T-cell (primary cell): ENCODE measurements at regions not wholly inside any gene's neighbourhood (a gene's known extent, or its start where the extent isn't known, plus 50 kb on each side); places are given as distances from the start of the nearest gene placed in this dataset.
A peak's percentile ranks its signal among the peaks of the same experiment; 100 is the strongest.

ENCODE experiments used
- ATAC-seq, 4 experiments: fragments of 200-7000 bp in 3 of 4; fragments of 150-1000 bp in 1 of 4; cut with Tn5 transposase; replicated peaks in 1 of 4; 1 replicate in 3 of 4; 2 replicates in 1 of 4; pipeline ENCODE4 v1.10.0; 2021; ENCODE audit warnings: moderate library complexity in 3 of 4, mild to moderate bottlenecking in 2 of 4, moderate number of reproducible peaks in 1 of 4
- CTCF ChIA-PET, 2 donors: fragments of 300-600 bp; sonication (Branson Sonifier 250); formaldehyde crosslinking; loops; one replicate each; lab custom pipeline; 2022; ENCODE audit warnings: antibody characterized with exemption in 2 of 2; lab: Charles Lee
- POLR2A ChIA-PET, 2 donors: fragments of 300-600 bp; sonication (Branson Sonifier 250); formaldehyde crosslinking; loops; one replicate each; lab custom pipeline; 2022; ENCODE audit warnings: antibody characterized with exemption in 2 of 2; lab: Charles Lee
- DNase-seq, 35 experiments: peaks; one replicate each; pipeline versions ENCODE4 v3.0.0 to v3.0.0-alpha.2; 2013 to 2023
- H3K27ac ChIP-seq: one replicate; pipeline ENCODE4 v1.5.1; 2013; ENCODE audit warnings: low read length
- H3K27me3 ChIP-seq, 2 experiments: replicated peaks in 1 of 2; 1 replicate in 1 of 2; 2 replicates in 1 of 2; pipeline versions ENCODE4 v1.6.1 to v1.7.0; 2013; ENCODE audit warnings: low read length in 1 of 2, mixed read lengths in 1 of 2; ENCODE audit not compliant: control insufficient read depth in 2 of 2, insufficient read depth in 2 of 2; ENCODE audit errors: extremely low read depth in 1 of 2
- H3K36me3 ChIP-seq, 2 donors: 1 replicate in 1 of 2; 2 replicates in 1 of 2; pipeline versions ENCODE4 v1.6.1 to v1.7.0; 2013; ENCODE audit warnings: low read length in 1 of 2; ENCODE audit not compliant: control insufficient read depth in 2 of 2, insufficient read depth in 1 of 2; ENCODE audit errors: extremely low read depth in 1 of 2
- H3K4me1 ChIP-seq, 2 experiments: 1 replicate in 1 of 2; 2 replicates in 1 of 2; pipeline versions ENCODE4 v1.6.1 to v1.7.0; 2013; ENCODE audit warnings: low read length in 2 of 2, mixed read lengths in 1 of 2; ENCODE audit not compliant: insufficient read depth in 2 of 2, control insufficient read depth in 1 of 2; ENCODE audit errors: extremely low read depth in 1 of 2
- H3K4me3 ChIP-seq, 2 donors: 1 replicate in 1 of 2; 2 replicates in 1 of 2; pipeline versions ENCODE4 v1.5.1 to v1.7.0; 2013; ENCODE audit warnings: mild to moderate bottlenecking in 2 of 2, low read length in 1 of 2, moderate library complexity in 1 of 2; ENCODE audit not compliant: control insufficient read depth in 1 of 2; ENCODE audit errors: extremely low read depth in 1 of 2
- H3K9me3 ChIP-seq: 2 replicates; pipeline ENCODE4 v1.7.0; 2013
- H3K27ac Mint-ChIP-seq, 2 donors: one replicate each; pipeline ENCODE4 v1.8.0; 2020 to 2021; ENCODE audit warnings: mild to moderate bottlenecking in 2 of 2, mixed read lengths in 2 of 2
- H3K27me3 Mint-ChIP-seq, 2 donors: one replicate each; pipeline ENCODE4 v1.8.0; 2021 to 2022; ENCODE audit warnings: mixed read lengths in 2 of 2
- H3K36me3 Mint-ChIP-seq: one replicate; pipeline ENCODE4 v1.8.0; 2021; ENCODE audit warnings: mixed read lengths
- H3K4me1 Mint-ChIP-seq, 3 donors: one replicate each; pipeline ENCODE4 v1.8.0; 2020 to 2022; ENCODE audit warnings: mixed read lengths in 3 of 3, mild to moderate bottlenecking in 1 of 3
- H3K4me3 Mint-ChIP-seq, 3 donors: one replicate each; pipeline ENCODE4 v1.8.0; 2020 to 2022; ENCODE audit warnings: mild to moderate bottlenecking in 3 of 3, mixed read lengths in 3 of 3, moderate library complexity in 3 of 3
- H3K9me3 Mint-ChIP-seq, 3 donors: one replicate each; pipeline ENCODE4 v1.8.0; 2020 to 2022; ENCODE audit warnings: mixed read lengths in 3 of 3
- WGBS: methylation state at CpG from one replicate; pipeline ENCODE4 v1.1.5; 2013; ENCODE audit warnings: missing lambda C conversion rate; ENCODE audit not compliant: insufficient coverage; 5-methylcytosine and 5-hydroxymethylcytosine counted together

- H3K4me3 ChIP-seq, result no peak overlapping the region
- H3K36me3 ChIP-seq, result no peaks in the 10 kb centered on the region
- Mint-ChIP-seq H3K4me3 (no peak overlapping the region), H3K36me3 (no peaks in the 10 kb centered on the region), H3K27me3 (peaks cover 3 to 5% of the 10 kb centered on the region in 2 donors), H3K4me1 (peaks cover 0 to 13% (median 7%) of the 10 kb centered on the region in 3 donors), H3K9me3 (no peaks in the 10 kb centered on the region), H3K27ac (no peak overlapping the region)
- H3K9me3 ChIP-seq, result no peaks in the 10 kb centered on the region
- WGBS, result 92% methylated on average over 2 of the region's 7 CpGs
- DNase-seq (no peak), ATAC-seq (no peak)
- H3K27me3 ChIP-seq, result no peaks in the 10 kb centered on the region
- ChIA-PET CTCF (no interaction called here), POLR2A (interaction anchor here in 1 of 2 donors (0.7 kb wide), 1 partner anchor 669 kb away, joined by 5 read pairs; no protein-coding TSS in a partner anchor)
- peaks cover 0 to 3% of the 10 kb centered on the region in 2 experiments for H3K4me1 ChIP-seq
- no peak overlapping the region for H3K27ac ChIP-seq
Measured at GRCh38 chr1:244352156-244352830, 99.4 kb downstream of the ADSS2 start.

GRCh38 chr1:244353551-244354091 lies 98.1 kb downstream of the ADSS2 start:
- Histone ChIP-seq H3K9me3 (no peaks in the 10 kb centered on the region), H3K27ac (no peak overlapping the region), H3K36me3 (no peaks in the 10 kb centered on the region), H3K4me3 (no peak overlapping the region), H3K27me3 (no peaks in the 10 kb centered on the region), H3K4me1 (peaks cover 0 to 3% of the 10 kb centered on the region in 2 experiments)
- WGBS, result 13% methylated on average over 5 of the region's 7 CpGs
- H3K4me3 Mint-ChIP-seq, result no peak overlapping the region
- ChIA-PET CTCF (no interaction called here), POLR2A (no interaction called here)
- peak in 1 of 35 experiments; percentile 9 for DNase-seq
- no peak for ATAC-seq
- H3K27ac Mint-ChIP-seq, result no peak overlapping the region
- H3K9me3 Mint-ChIP-seq, result no peaks in the 10 kb centered on the region
- peaks cover 3 to 5% of the 10 kb centered on the region in 2 donors for H3K27me3 Mint-ChIP-seq
- no peaks in the 10 kb centered on the region for H3K36me3 Mint-ChIP-seq
- H3K4me1 Mint-ChIP-seq, result peaks cover 0 to 13% (median 7%) of the 10 kb centered on the region in 3 donors

- no peak overlapping the region for H3K4me3 ChIP-seq
- Mint-ChIP-seq H3K4me3 (no peak overlapping the region), H3K27ac (no peak overlapping the region), H3K9me3 (no peaks in the 10 kb centered on the region), H3K4me1 (peaks cover 0 to 6% (median 3%) of the 10 kb centered on the region in 3 donors), H3K36me3 (no peaks in the 10 kb centered on the region), H3K27me3 (peaks cover 3 to 5% of the 10 kb centered on the region in 2 donors)
- H3K27me3 ChIP-seq, result no peaks in the 10 kb centered on the region
- H3K36me3 ChIP-seq, result no peaks in the 10 kb centered on the region
- DNase-seq (no peak), ATAC-seq (no peak)
- POLR2A ChIA-PET, result no interaction called here
- H3K9me3 ChIP-seq, result no peaks in the 10 kb centered on the region
- H3K27ac ChIP-seq, result no peak overlapping the region
- CTCF ChIA-PET, result interaction anchor here in 1 of 2 donors (0.6 kb wide), 1 partner anchor 618 kb away, joined by 5 read pairs; no protein-coding TSS in a partner anchor
- WGBS, result no CpG with 5 or more reads among the region's 5 CpGs
- H3K4me1 ChIP-seq, result no peaks in the 10 kb centered on the region
Measured at GRCh38 chr1:244354810-244355278, 96.9 kb downstream of the ADSS2 start.

- Histone ChIP-seq H3K4me3 (no peak overlapping the region), H3K27ac (no peak overlapping the region), H3K9me3 (no peaks in the 10 kb centered on the region), H3K27me3 (no peaks in the 10 kb centered on the region), H3K4me1 (no peaks in the 10 kb centered on the region), H3K36me3 (no peaks in the 10 kb centered on the region)
- Mint-ChIP-seq H3K9me3 (no peaks in the 10 kb centered on the region), H3K27ac (no peak overlapping the region), H3K27me3 (no peaks in the 10 kb centered on the region), H3K4me1 (peaks cover 0 to 4% (median 0%) of the 10 kb centered on the region in 3 donors), H3K4me3 (no peak overlapping the region), H3K36me3 (no peaks in the 10 kb centered on the region)
- ATAC-seq (no peak), DNase-seq (no peak)
- WGBS, result no CpG with 5 or more reads among the region's 1 CpG
- ChIA-PET POLR2A (no interaction called here), CTCF (no interaction called here)
Measured at GRCh38 chr1:244356376-244356775, 95.3 kb downstream of the ADSS2 start.
